GM12878 (cell line): ENCODE measurements at regions not wholly inside any gene's neighbourhood (a gene's known extent, or its start where the extent isn't known, plus 50 kb on each side); places are given as distances from the start of the nearest gene placed in this dataset.

Source experiments
- ATAC-seq: fragments of 200-7000 bp; cut with Tn5 transposase; 3 replicates; pipeline ENCODE4 v1.9.1; 2020; ENCODE audit warnings: mild to moderate bottlenecking, moderate library complexity
- BruUV-seq: library from RNA; stranded (reverse); fragments of 400-500 nt; replicated peaks from 2 replicates; lab custom pipeline; 2021; lab: Mats Ljungman, UMichigan
- CTCF ChIA-PET: fragments of 300-600 bp; sonication (Branson Sonifier 250); formaldehyde crosslinking; extraction: SDS; loops from one replicate; lab custom pipeline; 2021; ENCODE audit warnings: inconsistent platforms; lab: Yijun Ruan, JAX
- POLR2A ChIA-PET: fragments of 350-600 bp; formaldehyde crosslinking; extraction: SDS; loops from one replicate; lab custom pipeline; 2021; ENCODE audit warnings: inconsistent platforms; lab: Charles Lee
- RAD21 ChIA-PET: fragments of 300-600 bp; sonication (Branson Sonifier 250); formaldehyde crosslinking; loops from one replicate; lab custom pipeline; 2023; ENCODE audit warnings: antibody characterized with exemption; ENCODE audit not compliant: unreplicated experiment; lab: Charles Lee
- SMC1A ChIA-PET: fragments of 300-600 bp; sonication (Branson Sonifier 250); formaldehyde crosslinking; loops from one replicate; lab custom pipeline; 2023; ENCODE audit not compliant: unreplicated experiment, uncharacterized antibody; lab: Charles Lee
- DNase-seq: peaks from one replicate; pipeline ENCODE4 v3.0.0-alpha.2; 2011; ENCODE audit warnings: low read depth, low spot score
- FAIRE-seq: peaks from 3 replicates; lab custom pipeline; 2011; peaks lifted over from hg19 to GRCh38; lab: Jason Lieb, UNC
- H2AFZ ChIP-seq: 2 replicates; pipeline ENCODE4 v1.6.0; 2011; ENCODE audit warnings: low read depth, low read length, control low read depth; ENCODE audit not compliant: control insufficient read depth
- H3K27ac ChIP-seq: 2 replicates; pipeline ENCODE4 v1.5.1; 2011; ENCODE audit warnings: control low read depth; ENCODE audit not compliant: control insufficient read depth, insufficient read depth
- H3K27me3 ChIP-seq, 2 experiments: replicated peaks in 1 of 2; 2 replicates each; pipeline versions ENCODE4 v1.6.0 to v1.6.1; 2011; ENCODE audit warnings: low read length in 1 of 2; ENCODE audit not compliant: control insufficient read depth in 2 of 2, insufficient read depth in 2 of 2
- H3K36me3 ChIP-seq, 2 experiments: 2 replicates each; pipeline ENCODE4 v1.5.1; 2011; ENCODE audit warnings: low read length in 1 of 2; ENCODE audit not compliant: control insufficient read depth in 2 of 2, insufficient read depth in 2 of 2
- H3K4me1 ChIP-seq: 2 replicates; pipeline ENCODE4 v1.6.1; 2011; ENCODE audit warnings: mild to moderate bottlenecking, low read length, moderate library complexity, mixed read lengths; ENCODE audit not compliant: control insufficient read depth, insufficient read depth
- H3K4me2 ChIP-seq: 2 replicates; pipeline ENCODE4 v1.6.0; 2011; ENCODE audit warnings: control low read depth; ENCODE audit not compliant: control insufficient read depth, insufficient read depth
- H3K4me3 ChIP-seq: fragments of 200-600 bp; sonication (generic); 2 replicates; pipeline ENCODE4 v1.5.1; 2016
- H3K79me2 ChIP-seq: 2 replicates; pipeline ENCODE4 v1.6.0; 2011; ENCODE audit warnings: low read length; ENCODE audit not compliant: control insufficient read depth, insufficient read depth
- H3K9ac ChIP-seq: 2 replicates; pipeline ENCODE4 v1.8.0; 2011; ENCODE audit warnings: low read length, control low read depth, mixed read lengths; ENCODE audit not compliant: control insufficient read depth, insufficient read depth
- H3K9me3 ChIP-seq: replicated peaks from 3 replicates; pipeline ENCODE4 v1.5.1; 2011; ENCODE audit warnings: mild to moderate bottlenecking, low read length; ENCODE audit not compliant: control insufficient read depth, insufficient read depth
- H4K20me1 ChIP-seq: 2 replicates; pipeline ENCODE4 v1.6.0; 2011; ENCODE audit not compliant: control insufficient read depth, insufficient read depth
- BHLHE40 ChIP-seq, 2 experiments: fragments of 450-650 bp in 1 of 2; IDR thresholded peaks; 2 replicates each; pipeline ENCODE4 v1.6.1; 2011 to 2017; ENCODE audit warnings: low read depth in 2 of 2, borderline replicate concordance in 1 of 2, improper control_type of control experiment in 1 of 2, low read length in 1 of 2, mild to moderate bottlenecking in 1 of 2
- CHD2 ChIP-seq: IDR thresholded peaks from 2 replicates; pipeline ENCODE4 v1.6.1; 2011; ENCODE audit warnings: low read depth, low read length, improper control_type of control experiment, borderline replicate concordance
- CREB1 ChIP-seq: IDR thresholded peaks from 2 replicates; pipeline ENCODE4 v1.6.1; 2012; ENCODE audit warnings: low read depth, mild to moderate bottlenecking, inconsistent platforms
- FOXM1 ChIP-seq: IDR thresholded peaks from 2 replicates; pipeline ENCODE4 v1.6.1; 2012; ENCODE audit warnings: low read depth, mild to moderate bottlenecking, inconsistent platforms, low read length, moderate library complexity
- RUNX3 ChIP-seq: IDR thresholded peaks from 2 replicates; pipeline ENCODE4 v1.6.1; 2012; ENCODE audit warnings: low read length, inconsistent platforms
- SP1 ChIP-seq: IDR thresholded peaks from one replicate; pipeline ENCODE4 v1.6.1; 2011; ENCODE audit warnings: low read depth, low read length
- SREBF2 ChIP-seq: IDR thresholded peaks from 2 replicates; pipeline ENCODE4 v1.6.1; 2012; ENCODE audit warnings: mild to moderate bottlenecking, low read length
- TCF12 ChIP-seq: IDR thresholded peaks from 2 replicates; pipeline ENCODE4 v1.6.1; 2011; ENCODE audit warnings: low read depth, mild to moderate bottlenecking, low read length
- YBX1 ChIP-seq: fragments of 450-650 bp; IDR thresholded peaks from 2 replicates; pipeline ENCODE4 v1.6.1; 2016; ENCODE audit warnings: antibody characterized with exemption
- ZNF687 ChIP-seq: fragments of 450-650 bp; IDR thresholded peaks from 2 replicates; pipeline ENCODE4 v1.6.1; 2017; ENCODE audit warnings: mild to moderate bottlenecking, moderate library complexity
- WGBS: methylation state at CpG from one replicate; pipeline ENCODE4 v1.1.6; 2016; ENCODE audit warnings: low lambda C conversion rate; ENCODE audit not compliant: insufficient replicate concordance, insufficient coverage; ENCODE audit errors: missing lambda C conversion rate; 5-methylcytosine and 5-hydroxymethylcytosine counted together
- in situ Hi-C: fragments of 300-500 bp; cut with MboI; formaldehyde crosslinking; loops from 9 replicates; pipeline ENCODE4 v1.14.3; 2018; ENCODE audit warnings: mixed read lengths
- intact Hi-C: fragments of 100-400 bp; cut with micrococcal nuclease; formaldehyde crosslinking; loops from one replicate; pipeline ENCODE4 v1.14.2; 2022; ENCODE audit not compliant: unreplicated experiment
- TF ChIP-seq, protein P1 (sequence below): IDR thresholded peaks from 2 replicates; pipeline ENCODE4 v1.6.1; 2011; ENCODE audit warnings: low read depth, mild to moderate bottlenecking, low read length, moderate library complexity, borderline replicate concordance; ENCODE audit errors: extremely low read depth

GRCh38 chr14:43674273-43674672 is 832.8 kb downstream of the FSCB start:
- H2AFZ ChIP-seq: no peak overlapping the region

More at GRCh38 chr14:43674273-43674672, 832.8 kb downstream of the FSCB start:
- CTCF ChIA-PET: no interaction called here
- BruUV-seq: no TSS peak
- RAD21 ChIA-PET: no interaction called here
- no peaks in the 10 kb centered on the region for H3K4me1 ChIP-seq
- no peaks in the 10 kb centered on the region for H3K27me3 ChIP-seq
- FAIRE-seq (no peak), ATAC-seq (no peak), DNase-seq (no peak)
- intact Hi-C loops (no loop called here), in situ Hi-C loops (no loop called here)
- no peaks in the 10 kb centered on the region for H3K9me3 ChIP-seq
- no peak overlapping the region for H3K4me3 ChIP-seq
- SMC1A ChIA-PET: no interaction called here
- POLR2A ChIA-PET: no interaction called here
- no peak overlapping the region for H3K4me2 ChIP-seq
- no peak for TF ChIP-seq CREB1
- no peak for TF ChIP-seq FOXM1
- TF ChIP-seq CHD2: no peak
- no peak for TF ChIP-seq TCF12
- TF ChIP-seq SP1: no peak
- no peak for TF ChIP-seq RUNX3
- TF ChIP-seq, protein P1, sequence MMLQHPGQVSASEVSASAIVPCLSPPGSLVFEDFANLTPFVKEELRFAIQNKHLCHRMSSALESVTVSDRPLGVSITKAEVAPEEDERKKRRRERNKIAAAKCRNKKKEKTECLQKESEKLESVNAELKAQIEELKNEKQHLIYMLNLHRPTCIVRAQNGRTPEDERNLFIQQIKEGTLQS: no peak
- TF ChIP-seq BHLHE40 (IDR thresholded peaks at IDR 0.05; ENCODE audit: borderline replicate concordance in 1 of 2, low read depth in 2 of 2, low read length in 1 of 2): no peak
- TF ChIP-seq YBX1: no peak
- no peak for TF ChIP-seq SREBF2
- no peak for TF ChIP-seq ZNF687
- no peak overlapping the region for H3K27ac ChIP-seq
- H3K79me2 ChIP-seq: no peaks in the 10 kb centered on the region
- no peak overlapping the region for H3K9ac ChIP-seq
- 38% methylated on average over 2 of the region's 2 CpGs for WGBS
- H4K20me1 ChIP-seq: no peaks in the 10 kb centered on the region
- H3K36me3 ChIP-seq: no peaks in the 10 kb centered on the region
